GM23248 (cell line): ENCODE measurements at regions not wholly inside any gene's neighbourhood (a gene's known extent, or its start where the extent isn't known, plus 50 kb on each side); places are given as distances from the start of the nearest gene placed in this dataset.

Source experiments
- EZH2 ChIP-seq: fragments of 200-600 bp; sonication (generic); IDR thresholded peaks from 2 replicates; pipeline ENCODE4 v1.6.1; 2018; ENCODE audit warnings: antibody characterized with exemption, mild to moderate bottlenecking; ENCODE audit not compliant: insufficient read depth, poor library complexity, severe bottlenecking
- EZH2phosphoT487 ChIP-seq: fragments of 200-600 bp; sonication (generic); IDR thresholded peaks from 2 replicates; pipeline ENCODE4 v1.6.1; 2018; ENCODE audit warnings: antibody characterized with exemption, moderate library complexity, mild to moderate bottlenecking, low read depth; ENCODE audit not compliant: insufficient read depth

- TF ChIP-seq EZH2, result no peak
- no peak for TF ChIP-seq EZH2phosphoT487
These were observed 72.4 kb upstream of the LGSN start for GRCh38 chr6:63392092-63392724.
